ENCODE measurements at regions not wholly inside any gene's neighbourhood (a gene's known extent, or its start where the extent isn't known, plus 50 kb on each side); places are given as distances from the start of the nearest gene placed in this dataset.
"Not testable (repeated sequence)": the region's sequence is repeated elsewhere in the genome, so short reads cannot be mapped to it uniquely, and the experiment has no call there.

GRCh38 chr4:141290771-141291170, 70.1 kb downstream of the ZNF330 start:
- no peak for DNase-seq
- intact Hi-C loops (cut with DNase I), result no loop called here

DNA sequence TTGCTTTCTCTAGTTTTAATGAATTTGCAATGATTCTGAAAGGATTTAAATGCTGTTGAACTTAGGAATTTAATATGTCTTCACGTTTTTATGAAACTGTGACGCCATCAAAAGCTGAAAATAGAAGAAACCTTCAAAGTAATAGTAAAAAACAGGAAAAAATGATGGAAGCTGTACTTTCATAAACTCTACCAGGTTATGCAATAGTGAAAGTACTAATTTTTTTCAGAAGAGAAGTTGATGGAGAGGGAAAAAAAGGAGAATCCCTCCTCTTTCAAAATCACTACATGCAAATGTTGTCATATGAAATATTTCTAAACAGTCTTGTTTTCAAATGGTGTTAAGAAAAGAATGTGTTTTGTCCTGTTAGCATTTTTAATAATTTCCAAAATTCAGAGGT, 73.6 kb downstream of the ZNF330 start:
- no peak for DNase-seq
- intact Hi-C loops (cut with DNase I), result no loop called here

- no peak for DNase-seq
- intact Hi-C loops (cut with DNase I), result no loop called here
These were observed 80.5 kb downstream of the ZNF330 start for GRCh38 chr4:141301216-141301615.

GRCh38 chr4:141302924-141303323, 82.2 kb downstream of the ZNF330 start:
- DNase-seq, result no peak
- intact Hi-C loops (cut with DNase I), result no loop called here

GRCh38 chr4:141304346-141304745, 83.7 kb downstream of the ZNF330 start:
- DNase-seq, result no peak
- intact Hi-C loops (cut with DNase I), result no loop called here

- intact Hi-C loops (cut with DNase I), result no loop called here
- no peak for DNase-seq
These were observed 85.6 kb downstream of the ZNF330 start for GRCh38 chr4:141306331-141306730.

- intact Hi-C loops (cut with DNase I), result no loop called here
- peak in 39 of 42 donors; percentile 10 to 79 (median 50) for DNase-seq
These were observed 86.6 kb downstream of the ZNF330 start for GRCh38 chr4:141307241-141307689.

DNA sequence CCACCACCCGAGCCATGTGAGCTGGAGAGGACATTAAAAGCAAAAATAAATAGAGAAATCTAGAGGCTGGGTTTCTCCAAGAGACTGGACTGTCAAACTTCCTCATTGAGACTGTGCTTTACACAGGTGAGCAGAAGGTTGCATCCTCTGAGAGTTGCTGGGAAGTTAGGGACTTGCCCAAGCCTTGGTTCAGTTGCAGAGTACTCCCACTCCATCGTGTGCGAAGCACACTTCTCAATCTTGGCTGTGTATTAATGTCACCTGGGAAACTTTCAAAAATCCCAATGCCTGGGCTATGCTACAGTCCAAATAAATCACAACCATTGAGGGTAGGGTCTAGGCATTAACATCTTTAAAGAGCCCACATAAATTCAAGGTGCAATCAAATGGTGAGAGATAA, 89.2 kb downstream of the ZNF330 start:
- intact Hi-C loops (cut with DNase I), result loop anchor here (10.0 kb wide), 1 partner anchor 1545 kb away; no protein-coding TSS in a partner anchor
- no peak for DNase-seq

- intact Hi-C loops (cut with DNase I), result loop anchor here (10.0 kb wide), 1 partner anchor 1543 kb away; no protein-coding TSS in a partner anchor
These were observed 90.8 kb downstream of the ZNF330 start for GRCh38 chr4:141311246-141312204.

GRCh38 chr4:141314627-141315026, 93.9 kb downstream of the ZNF330 start:
- intact Hi-C loops (cut with DNase I), result loop anchor here (10.0 kb wide), 1 partner anchor 1540 kb away; no protein-coding TSS in a partner anchor
- no peak for DNase-seq

More at GRCh38 chr4:141311246-141312204, 90.8 kb downstream of the ZNF330 start:
- DNase-seq, result no peak

- no peak for DNase-seq
- intact Hi-C loops (cut with DNase I), result no loop called here
These were observed 108.0 kb downstream of the ZNF330 start for GRCh38 chr4:141328560-141329173.

- DNase-seq, result no peak
- intact Hi-C loops (cut with DNase I), result no loop called here
These were observed 108.5 kb downstream of the ZNF330 start for GRCh38 chr4:141329174-141329569.

GRCh38 chr4:141330616-141331015, 109.9 kb downstream of the ZNF330 start:
- intact Hi-C loops (cut with DNase I), result no loop called here
- DNase-seq, result no peak

DNA sequence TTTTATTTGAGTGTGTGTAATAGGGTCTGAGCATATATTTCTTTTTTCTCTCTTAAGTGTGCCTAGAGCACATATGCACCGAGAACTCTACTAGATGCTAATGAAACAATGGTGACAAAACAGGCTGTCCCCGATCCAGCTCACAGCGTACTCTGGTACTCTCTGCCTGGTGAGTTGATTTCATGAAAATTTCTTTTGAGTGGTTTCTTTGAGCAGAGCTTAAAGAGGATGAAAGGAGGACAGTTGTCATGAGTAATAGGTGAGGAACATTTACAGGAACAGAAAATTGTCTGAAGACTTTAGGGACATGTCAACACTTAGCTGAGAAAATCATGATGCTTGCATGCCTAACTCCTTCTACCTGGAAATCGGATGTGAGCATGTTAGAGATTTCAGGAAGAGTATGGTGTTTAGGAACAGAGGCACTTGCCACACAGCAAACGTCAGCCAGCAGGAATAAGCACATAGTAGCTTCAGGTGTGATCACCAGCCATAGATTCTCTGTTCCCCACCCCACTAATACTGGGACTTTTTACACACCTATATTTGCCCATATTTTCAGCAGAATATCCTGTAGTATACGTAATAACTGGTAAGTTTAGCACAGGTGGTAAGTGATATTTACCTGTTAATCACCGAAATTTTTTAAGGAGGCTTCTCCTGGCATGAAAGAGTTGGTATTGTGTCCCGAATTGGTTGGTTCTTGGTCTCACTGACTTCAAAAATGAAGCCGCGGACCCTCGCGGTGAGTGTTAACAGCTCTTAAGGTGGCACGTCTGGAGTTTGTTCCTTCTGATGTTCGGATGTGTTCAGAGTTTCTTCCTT, 111.1 kb downstream of the ZNF330 start:
- no peak for DNase-seq
- intact Hi-C loops (cut with DNase I), result no loop called here

DNA sequence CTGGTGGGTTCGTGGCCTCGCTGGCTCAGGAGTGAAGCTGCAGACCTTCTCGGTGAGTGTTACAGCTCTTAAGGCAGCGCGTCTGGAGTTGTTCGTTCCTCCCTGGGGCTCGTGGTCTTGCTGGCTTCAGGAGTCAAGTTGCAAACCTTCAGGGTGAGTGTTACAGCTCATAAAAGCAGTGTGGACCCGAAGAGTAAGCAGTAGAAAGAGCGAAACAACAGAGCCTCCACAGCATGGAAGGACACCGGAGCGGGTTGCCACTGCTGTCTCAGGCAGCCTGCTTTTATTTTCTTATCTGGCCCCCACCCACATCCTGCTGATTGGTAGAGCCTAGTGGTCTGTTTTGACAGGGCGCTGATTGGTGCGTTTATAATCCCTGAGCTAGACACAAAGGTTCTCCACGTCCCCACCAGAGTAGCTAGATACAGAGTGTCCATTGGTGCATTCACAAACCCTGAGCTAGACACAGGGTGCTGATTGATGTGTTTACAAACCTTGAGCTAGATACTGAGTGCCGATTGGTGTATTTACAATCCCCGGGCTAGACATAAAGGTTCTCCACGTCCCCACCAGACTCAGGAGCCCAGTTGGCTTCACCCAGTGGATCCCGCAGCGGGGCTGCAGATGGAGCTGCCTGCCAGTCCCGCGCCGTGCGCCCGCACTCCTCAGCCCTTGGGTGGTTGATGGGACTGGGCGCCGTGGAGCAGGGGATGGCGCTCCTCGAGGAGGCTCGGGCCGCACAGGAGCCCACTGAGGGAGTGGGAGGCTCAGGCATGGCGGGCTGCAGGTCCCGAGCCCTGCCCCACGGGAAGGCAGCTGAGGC, 111.9 kb downstream of the ZNF330 start:
- intact Hi-C loops (cut with DNase I), result not testable (repeated sequence)
- DNase-seq, result peak in 19 of 42 donors; percentile 9 to 46 (median 19)

GRCh38 chr4:141333456-141334230, 112.9 kb downstream of the ZNF330 start:
- intact Hi-C loops (cut with DNase I), result not testable (repeated sequence)
- peak in 1 of 42 donors; percentile 9 for DNase-seq

- DNase-seq, result no peak
- intact Hi-C loops (cut with DNase I), result no loop called here
These were observed 114.5 kb downstream of the ZNF330 start for GRCh38 chr4:141335166-141335565.

GRCh38 chr4:141338238-141338637, 117.5 kb downstream of the ZNF330 start:
- intact Hi-C loops (cut with DNase I), result no loop called here
- no peak for DNase-seq
